ENCODE measurements at regions not wholly inside any gene's neighbourhood (a gene's known extent, or its start where the extent isn't known, plus 50 kb on each side); places are given as distances from the start of the nearest gene placed in this dataset.

GRCh38 chr15:98071786-98072185 lies 111.3 kb downstream of the ARRDC4 start:
- TF ChIP-seq ZNF184 (CRISPR knock-in tag; IDR thresholded peaks at IDR 0.05) (no peak), NBN (IDR thresholded peaks at IDR 0.05; ENCODE audit: low read depth) (no peak), FOSL1 (tag; conservative IDR thresholded peaks at IDR 0.05) (no peak), REST (IDR thresholded peaks at IDR 0.05; ENCODE audit: borderline replicate concordance) (no peak), REST (CRISPR knock-in tag; IDR thresholded peaks at IDR 0.05; ENCODE audit: low read depth) (no peak), MAX (CRISPR knock-in tag; IDR thresholded peaks at IDR 0.05) (no peak)
